IPS DF 19.7 (cell line): ENCODE measurements at regions not wholly inside any gene's neighbourhood (a gene's known extent, or its start where the extent isn't known, plus 50 kb on each side); places are given as distances from the start of the nearest gene placed in this dataset.
A peak's percentile ranks its signal among the peaks of the same experiment; 100 is the strongest.

Experiments used
- DNase-seq: peaks from one replicate; pipeline ENCODE4 v3.0.0-alpha.2; 2013; ENCODE audit warnings: low read depth, low spot score

DNA sequence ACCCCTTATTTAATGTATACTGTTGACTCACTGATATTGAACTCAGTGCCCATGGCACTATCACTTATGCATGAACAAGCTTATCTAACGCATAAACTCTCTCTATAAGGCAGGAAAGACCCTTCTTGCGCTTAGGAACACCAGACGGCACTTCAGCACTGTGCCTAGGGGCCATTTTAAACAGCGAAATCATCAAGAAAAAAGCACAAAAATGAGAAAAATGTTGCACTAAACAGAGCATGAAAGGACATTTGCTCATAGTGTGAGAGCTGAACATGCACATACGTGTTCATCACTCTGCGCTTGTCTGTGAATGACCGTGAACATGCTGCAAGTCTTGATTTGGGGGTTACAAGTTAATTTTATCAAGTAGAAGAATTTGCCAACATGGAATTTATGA, 109.6 kb downstream of the WDR11 start:
- DNase-seq, result no peak

DNA sequence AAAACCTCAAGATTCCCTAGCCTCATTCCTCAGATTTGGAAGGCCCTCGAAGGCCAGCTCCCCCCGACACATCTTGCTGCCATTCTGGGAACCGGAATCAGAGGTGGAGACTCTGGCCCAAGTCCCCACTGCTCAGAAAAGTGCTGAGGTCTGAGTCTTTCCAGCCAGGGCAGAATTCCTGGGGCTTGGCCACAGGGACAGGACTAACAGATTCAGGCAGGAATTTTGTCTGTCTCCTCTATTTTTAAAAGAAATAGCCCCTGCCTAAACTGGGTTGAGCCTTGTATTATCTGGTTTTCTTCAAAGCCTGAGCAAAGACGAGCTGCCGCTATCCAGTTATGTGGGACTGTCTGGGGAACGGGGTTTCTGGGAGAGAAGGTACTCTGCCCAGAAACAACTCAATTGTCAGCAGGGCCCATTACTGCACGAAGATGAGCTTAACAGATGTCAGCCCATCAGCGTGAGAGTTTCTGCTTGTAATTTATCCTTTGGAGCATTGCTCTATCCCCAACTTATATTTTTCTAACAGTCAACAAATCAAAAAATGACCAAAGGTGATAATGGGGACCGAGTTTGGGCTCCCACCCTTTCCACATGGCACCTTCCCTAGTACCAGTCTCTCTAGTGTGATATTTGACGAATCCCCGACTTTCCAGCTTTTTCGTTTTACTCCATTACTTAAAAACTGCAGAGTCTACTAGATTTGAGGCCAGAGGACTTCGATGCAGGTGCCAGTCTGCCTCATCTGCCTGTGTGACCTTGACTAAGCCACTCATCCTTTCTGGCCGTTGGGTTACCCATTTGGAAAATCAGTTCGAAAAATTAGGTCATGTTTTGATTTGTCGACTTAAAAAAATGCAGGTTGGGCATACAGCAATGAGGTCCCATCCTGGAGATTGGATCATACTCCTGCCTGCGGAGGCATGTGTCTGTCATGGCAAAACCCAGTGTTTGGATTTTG, 110.9 kb downstream of the WDR11 start:
- DNase-seq, result no peak

DNA sequence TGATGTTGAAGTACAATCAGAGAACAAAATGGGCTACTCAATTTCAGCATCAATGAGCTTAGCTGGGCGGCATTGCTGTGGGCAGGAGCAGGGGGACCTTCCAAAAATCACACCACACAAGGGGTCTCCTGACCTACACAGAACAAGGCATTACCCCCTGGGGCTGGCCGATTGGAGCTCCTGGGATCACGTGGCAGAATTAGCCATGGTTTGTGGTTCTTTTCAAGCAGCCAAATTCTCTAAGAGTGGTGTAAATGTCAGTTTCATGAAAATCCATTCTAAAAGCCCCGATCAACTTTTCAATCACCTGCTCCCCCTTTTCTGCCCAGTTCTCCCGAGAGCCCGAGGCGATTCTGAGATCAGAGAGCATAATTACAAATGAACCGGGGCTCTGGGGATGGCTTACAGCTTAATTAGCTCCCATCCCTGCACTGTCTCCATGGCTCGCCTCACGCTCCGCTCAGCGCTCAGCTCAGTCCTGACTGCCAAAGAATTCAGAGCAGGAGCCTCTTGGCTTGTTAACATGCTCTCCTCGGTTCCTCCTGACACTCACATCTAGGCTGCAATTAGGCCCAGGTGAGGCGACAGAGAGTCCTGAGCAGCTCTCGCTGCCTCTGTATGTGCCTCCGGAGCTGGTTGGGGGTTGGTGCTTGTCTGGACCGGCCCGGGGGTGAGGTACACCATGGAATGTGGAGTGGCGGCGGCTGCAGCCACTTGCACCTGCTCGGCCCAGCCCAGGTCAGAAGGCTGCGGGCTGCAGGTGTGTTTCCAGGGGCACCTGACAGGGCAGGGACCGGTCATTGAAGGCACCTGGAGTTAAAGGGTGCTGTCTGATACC, 111.8 kb downstream of the WDR11 start:
- DNase-seq, result peak; percentile 45

DNA sequence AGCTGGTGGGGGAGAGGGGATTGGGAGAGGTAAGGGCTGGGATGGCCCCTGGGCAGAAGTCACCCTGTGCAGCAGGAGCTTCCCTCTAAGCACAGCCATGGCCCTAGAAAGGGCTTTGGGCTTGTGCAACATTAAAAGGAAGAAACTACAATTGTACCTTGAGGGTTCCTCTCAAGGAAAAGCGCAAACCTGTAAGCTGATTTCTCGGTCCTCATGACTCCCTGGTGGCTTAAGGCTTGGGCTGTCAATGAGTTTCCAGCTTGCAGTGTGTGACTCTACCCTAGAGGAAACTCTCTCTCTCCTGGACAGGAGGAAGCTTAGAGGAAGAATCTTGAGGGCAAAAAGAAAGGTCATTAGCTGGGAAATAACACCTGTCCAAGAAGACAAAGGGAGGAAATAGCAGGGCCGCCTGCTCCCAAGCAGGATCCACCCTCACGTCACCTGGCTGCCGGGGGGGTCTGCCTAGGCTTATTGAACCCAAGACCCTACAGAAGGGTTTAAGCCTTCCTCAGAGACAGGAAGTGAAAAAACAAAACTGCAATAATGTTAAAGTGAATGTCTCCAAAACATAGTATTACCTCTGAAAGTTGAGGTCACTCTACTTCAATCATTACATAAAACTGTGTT, 112.5 kb downstream of the WDR11 start:
- no peak for DNase-seq

DNA sequence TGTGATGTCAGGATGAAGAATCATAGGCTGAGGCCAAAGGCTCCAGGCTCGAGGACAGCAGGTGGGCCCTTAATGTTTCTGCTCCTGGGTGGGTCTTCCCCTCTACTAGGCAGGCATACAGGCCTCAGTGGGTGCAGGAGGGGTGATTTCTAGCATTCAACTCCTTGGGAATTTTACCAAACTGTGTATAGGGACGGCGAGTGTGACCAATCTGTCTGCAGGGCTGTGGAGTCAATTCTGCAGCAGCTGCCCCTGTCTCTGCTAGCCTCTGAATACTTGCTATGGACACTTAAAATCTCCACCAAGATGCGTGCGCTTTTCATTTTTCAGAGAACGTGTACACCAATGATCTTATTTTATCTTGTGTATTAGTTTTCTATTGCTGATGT, 115.5 kb downstream of the WDR11 start:
- DNase-seq, result no peak

DNA sequence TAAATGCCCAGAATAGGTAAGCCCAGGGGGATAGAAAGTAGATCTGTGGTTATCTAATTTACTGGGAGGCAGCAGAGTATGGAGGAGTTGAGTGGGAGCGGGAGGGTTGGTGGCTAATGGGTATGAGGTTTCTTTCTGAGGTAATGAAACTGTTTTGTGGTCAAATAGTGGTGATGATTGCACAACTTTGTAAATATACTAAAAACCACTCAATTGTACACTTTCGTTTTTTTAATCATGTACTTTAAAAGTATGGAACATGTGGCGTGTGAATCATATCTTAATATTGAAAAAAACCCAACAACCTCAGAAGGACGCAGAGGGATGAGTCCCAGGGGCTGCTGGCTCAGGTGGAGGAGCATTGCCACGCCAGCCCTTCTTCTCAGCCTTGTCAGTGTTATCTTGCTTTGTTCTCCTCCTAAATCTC, 118.1 kb downstream of the WDR11 start:
- no peak for DNase-seq

DNA sequence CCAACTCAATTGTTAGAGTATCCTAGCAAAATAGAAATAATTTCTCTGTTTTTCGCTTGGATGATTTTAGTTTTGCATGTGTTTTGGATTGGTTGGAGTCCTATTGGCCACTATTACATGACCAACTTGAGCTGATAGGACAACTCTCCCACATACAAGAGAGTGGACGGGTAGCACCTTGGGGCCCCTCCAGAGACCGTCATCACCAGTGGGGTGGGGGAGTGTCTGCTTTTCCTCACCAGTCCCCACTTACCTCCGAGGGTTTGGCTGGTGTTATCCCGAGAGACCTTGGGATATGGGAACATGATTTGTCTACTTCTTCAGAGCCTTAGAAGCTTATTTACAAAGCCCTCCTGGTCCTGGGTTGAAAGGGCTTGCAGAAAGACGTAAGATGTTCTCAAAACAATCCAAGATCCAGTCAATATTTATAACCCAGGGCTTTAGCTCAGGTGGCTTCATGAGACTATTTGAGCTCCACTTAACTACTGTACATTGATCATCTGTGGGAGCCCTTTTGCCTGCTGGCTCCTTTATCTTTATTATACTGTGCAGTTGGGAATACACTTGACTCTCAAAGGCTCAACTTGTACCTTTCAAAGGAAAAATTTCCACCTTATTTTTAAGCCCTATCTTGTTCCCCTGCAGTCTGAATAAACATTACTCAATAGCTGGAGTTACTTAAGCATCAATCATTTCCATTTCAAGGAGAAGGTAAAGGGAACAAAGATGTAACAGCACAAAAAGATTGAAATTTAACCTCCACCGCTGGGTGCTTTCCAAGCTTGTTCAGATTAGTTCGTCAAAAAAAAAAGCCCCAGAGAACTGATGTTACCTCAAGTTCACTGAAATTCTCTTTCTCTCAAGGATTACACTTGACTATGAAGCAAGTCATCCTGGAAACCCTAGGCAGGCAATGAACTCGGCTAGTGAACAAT, 119.7 kb downstream of the WDR11 start:
- no peak for DNase-seq

DNA sequence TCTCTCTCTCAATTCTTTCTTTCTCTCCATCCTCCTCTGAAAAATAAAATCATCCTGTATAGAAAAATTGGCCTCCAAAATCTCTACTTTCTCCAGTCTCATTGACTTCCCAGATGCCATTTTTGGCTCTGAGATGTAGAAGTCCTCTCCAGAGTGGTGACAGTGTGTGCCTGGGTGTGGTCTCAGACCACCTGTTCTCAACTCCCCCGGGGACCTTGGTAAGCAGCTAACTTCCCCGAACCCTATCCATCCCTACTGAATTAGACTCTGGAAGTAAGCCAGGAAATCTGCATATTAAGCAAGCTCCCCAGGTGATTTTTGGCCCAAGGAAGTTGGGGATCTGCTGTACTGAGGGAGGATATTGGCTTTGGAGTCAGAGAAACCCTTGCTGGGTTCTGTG, 120.5 kb downstream of the WDR11 start:
- no peak for DNase-seq

DNA sequence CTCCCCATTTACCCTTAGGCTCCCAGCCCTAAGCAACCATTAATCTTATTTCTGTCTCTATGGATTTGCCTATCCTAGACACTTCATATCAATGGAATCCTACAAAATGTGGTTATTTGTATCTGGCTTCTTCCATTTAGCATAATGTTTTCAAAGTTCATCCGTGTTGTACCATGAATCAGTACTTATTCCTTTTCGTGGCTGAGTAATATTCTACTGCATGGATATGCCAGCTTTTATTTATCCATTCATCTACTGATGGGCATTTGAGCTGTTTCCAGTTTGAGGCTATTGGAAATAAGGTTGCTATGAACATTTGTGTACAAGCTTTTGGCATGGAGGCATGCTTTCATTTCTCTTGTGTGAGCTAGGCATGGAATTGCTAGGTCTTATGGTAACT, 121.1 kb downstream of the WDR11 start:
- no peak for DNase-seq

DNA sequence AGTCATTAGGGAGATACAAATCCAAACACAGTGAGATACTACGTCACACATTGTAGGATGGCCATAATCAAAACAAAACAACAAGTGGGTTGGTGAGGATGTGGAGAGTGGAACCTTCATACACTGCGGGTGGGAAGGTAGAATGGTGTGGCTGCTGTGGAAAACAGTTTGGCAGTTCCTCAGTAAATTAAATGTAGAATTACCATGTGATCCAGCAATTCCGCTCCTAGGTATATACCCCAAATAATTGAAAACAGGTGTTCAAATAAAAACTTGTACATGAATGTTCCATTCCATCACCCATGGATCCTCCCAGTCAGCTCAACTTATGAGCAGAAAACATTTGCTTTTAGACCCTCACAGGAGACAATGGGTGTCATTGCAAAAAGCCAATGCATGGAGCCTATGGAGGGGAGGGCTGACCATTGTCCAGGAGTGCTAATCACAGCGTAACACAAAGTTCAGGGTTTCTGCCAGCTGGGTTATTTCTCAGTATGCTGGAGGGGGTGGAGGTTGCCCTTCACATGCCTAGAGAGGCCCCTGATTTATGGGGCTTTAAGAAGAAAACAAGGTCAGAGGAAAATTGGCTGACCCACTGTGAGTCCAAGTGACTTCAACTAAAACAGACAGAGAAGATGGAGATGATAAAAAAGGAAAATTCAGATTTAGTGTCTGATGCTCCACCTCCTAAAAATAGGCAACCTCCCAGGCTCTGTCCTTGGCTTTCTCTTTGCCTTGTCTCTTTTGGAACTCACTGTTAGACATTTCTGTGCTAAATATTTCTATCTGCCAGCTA, 124.1 kb downstream of the WDR11 start:
- DNase-seq, result no peak

DNA sequence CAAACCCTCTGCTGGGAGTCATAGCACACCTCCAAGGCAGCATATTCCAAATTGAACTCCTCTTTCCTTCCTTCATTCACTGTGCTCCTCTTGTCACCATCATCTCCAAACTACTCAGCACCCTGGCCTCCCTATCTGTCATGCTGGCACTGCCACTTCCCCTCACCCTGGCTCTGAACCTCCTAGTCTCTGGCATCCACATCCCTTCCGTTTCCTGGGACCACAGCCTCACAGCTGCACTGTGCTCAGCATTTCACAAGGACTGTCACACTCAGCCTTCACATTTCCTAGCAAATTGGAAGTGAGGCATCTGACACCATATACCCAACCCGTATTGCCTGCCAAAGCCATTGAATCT, 124.7 kb downstream of the WDR11 start:
- DNase-seq, result no peak

DNA sequence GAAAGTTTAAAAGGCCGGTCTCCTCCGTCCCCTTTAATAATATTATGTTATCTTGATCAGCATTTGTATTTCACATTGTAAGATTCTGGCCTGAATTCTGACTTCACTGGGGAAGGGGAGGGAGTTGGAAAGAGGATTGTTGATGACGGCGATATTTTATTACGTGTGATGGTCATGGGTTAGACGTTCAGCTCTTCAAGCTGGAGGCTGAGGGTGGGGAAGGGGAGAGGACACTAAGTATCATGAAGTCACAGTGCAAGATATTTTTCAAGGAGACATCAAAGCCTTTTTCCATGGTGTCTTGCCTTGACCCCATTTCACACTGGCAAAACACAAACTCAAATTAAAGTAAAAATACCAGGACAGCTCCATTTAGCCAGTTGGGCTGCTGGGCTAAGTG, 126.7 kb downstream of the WDR11 start:
- DNase-seq, result no peak

DNA sequence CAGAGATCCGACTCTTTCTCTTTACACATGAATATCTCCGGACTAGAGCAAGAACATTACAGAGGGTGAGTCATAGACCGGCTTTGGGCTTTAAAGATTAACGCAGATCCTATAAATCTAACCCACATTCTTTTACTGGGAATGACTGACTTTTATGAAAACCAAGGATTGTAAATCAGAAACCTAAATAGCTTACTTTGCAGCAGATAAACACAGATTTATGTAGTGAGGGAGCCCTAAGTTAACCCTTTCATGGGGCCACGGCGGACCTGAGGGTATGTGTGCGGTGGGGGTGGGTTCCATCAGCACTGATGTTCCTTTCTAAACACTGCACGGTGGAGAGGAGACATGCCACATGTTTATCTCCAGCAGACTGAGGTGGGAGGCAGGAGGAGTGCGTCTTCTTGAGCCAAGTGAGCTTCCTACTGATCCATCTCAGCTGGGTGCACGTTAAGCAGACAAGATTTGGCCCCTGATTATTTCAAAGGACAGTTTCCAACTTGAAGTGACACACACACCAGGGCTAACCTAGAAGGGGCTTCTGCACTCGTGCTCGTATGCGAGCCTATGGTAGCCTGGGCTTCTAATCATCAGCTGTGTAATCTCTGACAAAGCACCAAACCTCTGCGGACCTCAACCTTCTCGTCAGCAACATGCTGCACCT, 127.6 kb downstream of the WDR11 start:
- DNase-seq, result no peak

DNA sequence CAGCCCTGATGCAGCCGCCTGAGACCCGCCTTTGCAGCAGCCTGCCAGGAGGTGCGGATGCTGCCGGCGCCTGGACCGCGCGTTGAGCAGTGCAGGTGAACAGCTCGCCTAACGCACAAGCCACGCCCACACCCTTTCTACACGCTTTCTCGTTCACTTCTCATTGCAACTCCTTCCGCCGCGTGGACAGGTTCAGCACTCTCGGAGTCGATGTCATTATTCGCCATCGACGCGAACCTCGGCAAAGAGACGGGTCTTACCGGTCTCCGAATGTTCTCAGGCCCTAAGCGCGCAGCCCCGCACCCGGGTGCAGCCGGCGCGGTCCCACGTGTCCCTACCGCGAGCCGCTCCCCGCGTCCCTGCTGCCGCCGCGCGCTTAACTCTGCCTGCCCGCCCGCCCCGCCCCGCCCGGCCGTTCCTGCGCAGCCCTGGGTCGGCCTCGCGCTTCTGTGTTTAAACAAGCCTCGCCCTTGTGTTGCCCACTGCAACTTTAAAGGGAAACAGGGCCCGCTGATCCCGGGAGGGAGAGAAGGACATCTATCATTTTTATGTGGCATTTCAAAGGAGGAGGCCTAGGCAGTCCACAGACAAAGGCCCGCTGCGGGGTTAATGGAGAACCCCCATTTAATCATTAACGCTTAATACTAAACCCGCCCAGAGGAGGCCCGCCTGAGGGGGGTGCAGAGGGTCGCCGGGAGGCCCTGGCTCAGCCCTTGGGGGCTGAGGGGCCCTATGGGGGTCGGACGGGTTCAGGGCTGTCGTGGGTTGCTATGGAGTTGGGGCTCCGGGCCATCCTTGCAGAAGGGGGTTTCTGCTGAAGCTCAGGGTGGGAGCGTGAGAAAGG, 128.5 kb downstream of the WDR11 start:
- no peak for DNase-seq

DNA sequence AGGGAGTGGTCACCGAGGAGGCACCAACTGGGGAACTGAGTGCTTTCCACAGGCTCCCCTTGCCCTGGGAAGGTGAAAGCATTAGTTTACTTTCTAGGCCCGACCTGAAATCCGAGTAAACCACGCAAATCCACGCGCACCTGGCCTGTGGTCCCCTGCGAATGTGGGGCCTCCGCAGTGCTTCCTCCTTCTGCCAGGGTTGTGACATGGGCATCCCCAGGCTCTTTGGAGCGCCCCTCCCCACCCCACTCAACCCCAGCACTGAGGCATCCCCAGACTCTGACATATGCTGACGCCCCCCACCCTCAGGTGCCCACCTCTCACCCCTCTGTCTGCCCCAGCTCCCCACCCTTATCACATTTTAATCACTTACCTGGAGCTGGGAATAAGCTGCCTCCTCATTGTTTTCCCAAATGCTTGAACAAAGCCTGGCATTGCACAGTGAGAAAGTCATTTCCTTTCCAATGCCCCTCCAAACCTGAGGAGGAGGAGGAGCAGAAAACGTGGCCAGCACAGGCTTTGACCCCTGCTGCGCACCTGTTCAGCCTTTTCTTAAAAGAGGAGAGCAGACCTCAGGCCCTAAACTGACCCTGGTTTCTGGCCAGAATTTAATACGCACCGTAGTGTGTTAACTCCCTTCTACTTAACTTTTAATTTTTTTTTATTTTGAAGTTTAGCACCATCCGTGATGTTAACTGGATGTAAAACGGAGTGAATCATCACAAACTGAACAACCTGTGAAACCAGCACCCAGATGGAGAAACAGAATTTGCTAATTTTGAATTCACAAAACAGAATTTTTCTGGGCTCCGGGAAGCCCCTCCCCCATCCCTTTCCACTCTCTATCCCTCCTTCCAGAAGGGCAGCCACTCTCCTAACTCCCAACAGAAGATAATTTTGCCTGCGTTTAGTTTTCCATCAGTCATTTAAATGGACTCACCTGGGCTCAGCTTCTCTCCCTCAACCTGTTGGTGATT, 129.4 kb downstream of the WDR11 start:
- no peak for DNase-seq

DNA sequence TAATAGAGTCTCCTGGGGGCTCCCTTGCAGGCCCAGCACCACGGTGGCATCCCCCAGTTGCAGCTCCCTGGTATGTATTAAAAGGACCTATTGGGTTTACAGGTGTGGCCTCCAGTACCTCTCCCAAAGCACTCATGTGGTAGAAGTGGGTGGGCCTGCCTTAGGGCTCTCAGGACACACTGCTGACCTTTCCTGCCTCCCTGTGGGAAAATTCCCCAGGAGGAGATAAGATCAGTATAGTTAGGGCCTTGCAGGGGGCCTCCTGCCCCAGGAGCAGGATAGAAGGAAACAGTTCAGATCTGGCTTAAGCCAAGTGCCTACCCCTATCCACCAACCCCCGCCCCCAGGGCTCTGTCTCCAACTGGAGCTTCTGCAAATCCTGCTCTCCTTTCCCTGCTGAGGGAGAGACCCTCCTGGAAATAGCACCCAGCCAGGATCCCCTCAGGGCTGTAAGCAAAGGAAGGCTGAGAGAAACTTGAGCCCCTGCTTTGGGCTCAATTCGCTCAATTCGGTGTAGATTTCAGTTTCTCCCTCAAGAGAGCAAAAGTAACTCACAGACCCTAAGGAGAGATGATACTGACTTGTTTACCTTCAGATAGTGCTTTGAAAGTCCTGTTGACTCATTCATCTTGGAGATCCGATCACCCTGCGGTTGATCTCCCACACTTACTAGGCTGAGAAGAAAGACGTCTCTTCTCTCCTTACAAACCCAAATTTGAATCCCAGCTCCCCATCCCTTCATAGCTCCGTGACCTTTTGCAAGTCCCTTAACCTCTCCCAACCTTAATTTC, 130.6 kb downstream of the WDR11 start:
- DNase-seq, result no peak

DNA sequence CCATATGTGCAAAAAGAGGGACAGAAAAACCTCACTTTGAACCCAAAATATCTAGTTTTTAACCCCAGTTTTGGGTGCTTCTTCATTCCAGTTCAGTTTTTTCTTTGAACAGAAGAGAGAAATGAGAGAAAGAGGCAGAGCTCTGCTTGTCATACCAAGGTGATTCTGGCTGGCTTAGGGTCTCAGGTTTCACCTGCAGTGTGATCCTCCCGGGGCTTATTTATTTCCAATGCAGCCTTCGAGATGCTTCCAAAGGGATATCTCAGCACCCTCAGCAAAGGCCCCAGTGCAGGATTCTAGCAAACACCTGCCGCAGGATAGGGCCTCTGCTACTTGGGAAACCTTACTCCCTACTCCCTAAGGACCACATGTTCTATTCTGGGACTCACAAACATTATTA, 131.3 kb downstream of the WDR11 start:
- no peak for DNase-seq
